HCT116 (cell line): ENCODE measurements at regions not wholly inside any gene's neighbourhood (a gene's known extent, or its start where the extent isn't known, plus 50 kb on each side); places are given as distances from the start of the nearest gene placed in this dataset.

Source experiments
- ATAC-seq: fragments of 200-7000 bp; cut with Tn5 transposase; 2 replicates; pipeline ENCODE4 v1.9.1; 2020; ENCODE audit warnings: mild to moderate bottlenecking, moderate library complexity
- BruUV-seq: library from RNA; stranded (reverse); fragments of 400-500 nt; replicated peaks from 2 replicates; lab custom pipeline; 2021; lab: Mats Ljungman, UMichigan
- CTCF ChIA-PET: fragments of 300-600 bp; sonication (Branson Sonifier 250); formaldehyde crosslinking; loops from one replicate; lab custom pipeline; 2021; ENCODE audit warnings: antibody characterized with exemption; lab: Charles Lee
- POLR2A ChIA-PET: fragments of 300-600, 350-600 bp; sonication (Branson Sonifier 250); formaldehyde crosslinking; loops from one replicate; lab custom pipeline; 2021; ENCODE audit warnings: antibody characterized with exemption; lab: Charles Lee
- RAD21 ChIA-PET, 2 experiments: fragments of 300-600 bp; sonication (Branson Sonifier 250); formaldehyde crosslinking; loops; one replicate each; lab custom pipeline; 2023; ENCODE audit warnings: low total read pairs in 2 of 2; ENCODE audit not compliant: uncharacterized antibody in 2 of 2, unreplicated experiment in 2 of 2, low non-redundant PET in 1 of 2; lab: Charles Lee
- DNase-seq: peaks from one replicate; pipeline ENCODE4 v3.0.0-alpha.2; 2010; ENCODE audit warnings: low read depth, low spot score
- H2AFZ ChIP-seq: fragments of 200-600 bp; shearing (Covaris generic), sonication (generic); 2 replicates; pipeline ENCODE4 v1.6.1; 2017; ENCODE audit warnings: low read depth, mixed run types, mixed read lengths, antibody characterized with exemption, low read length; ENCODE audit not compliant: poor library complexity, severe bottlenecking
- H3K27ac ChIP-seq: 2 replicates; pipeline ENCODE4 v1.5.1; 2012; ENCODE audit warnings: low read depth, low read length
- H3K27me3 ChIP-seq: fragments of 200-600 bp; sonication (generic); 2 replicates; pipeline ENCODE4 v1.6.1; 2016; ENCODE audit warnings: mixed run types, low read length, mixed read lengths; ENCODE audit not compliant: insufficient read depth
- H3K36me3 ChIP-seq, 2 experiments: fragments of 200-500 bp in 1 of 2; fragments of 200-600 bp in 1 of 2; sonication (Bioruptor generic) in 1 of 2; sonication (generic) in 1 of 2; 2 replicates each; pipeline versions ENCODE4 v1.5.1 to v1.6.1; 2014 to 2016; ENCODE audit warnings: low read length in 2 of 2, inconsistent platforms in 1 of 2, mixed read lengths in 1 of 2, mixed run types in 1 of 2; ENCODE audit not compliant: insufficient read depth in 2 of 2, control insufficient read depth in 1 of 2
- H3K4me1 ChIP-seq, 2 experiments: fragments of 200-600 bp in 1 of 2; sonication (generic) in 1 of 2; 2 replicates each; pipeline versions ENCODE4 v1.5.1 to v1.6.1; 2012 to 2017; ENCODE audit warnings: low read length in 2 of 2, inconsistent platforms in 1 of 2, mild to moderate bottlenecking in 1 of 2, mixed read lengths in 1 of 2, mixed run types in 1 of 2, moderate library complexity in 1 of 2; ENCODE audit not compliant: insufficient read depth in 2 of 2, control insufficient read depth in 1 of 2
- H3K4me2 ChIP-seq: fragments of 200-600 bp; sonication (generic); 2 replicates; pipeline ENCODE4 v1.6.1; 2017; ENCODE audit warnings: mixed run types, low read length, mixed read lengths
- H3K4me3 ChIP-seq, 2 experiments: fragments of 200-600 bp in 1 of 2; sonication (generic) in 1 of 2; replicated peaks in 1 of 2; 2 replicates each; pipeline ENCODE4 v1.5.1; 2011 to 2016; ENCODE audit warnings: low read length in 2 of 2, control low read depth in 1 of 2, low read depth in 1 of 2, mild to moderate bottlenecking in 1 of 2, mixed read lengths in 1 of 2, mixed run types in 1 of 2
- H3K79me2 ChIP-seq: fragments of 200-600 bp; sonication (generic); 2 replicates; pipeline ENCODE4 v1.6.1; 2017; ENCODE audit warnings: mild to moderate bottlenecking, mixed run types, low read length, moderate library complexity, mixed read lengths; ENCODE audit not compliant: insufficient read depth
- H3K9ac ChIP-seq: fragments of 200-600 bp; sonication (generic); 2 replicates; pipeline ENCODE4 v1.6.1; 2016; ENCODE audit warnings: low read length, mixed read lengths
- H3K9me2 ChIP-seq: fragments of 200-600 bp; sonication (generic), shearing (Covaris generic); 2 replicates; pipeline ENCODE4 v1.6.1; 2017; ENCODE audit warnings: mixed run types, mild to moderate bottlenecking, moderate library complexity; ENCODE audit not compliant: insufficient read depth
- H3K9me3 ChIP-seq, 2 experiments: fragments of 200-500 bp in 1 of 2; fragments of 200-600 bp in 1 of 2; sonication (Bioruptor generic) in 1 of 2; sonication (generic) in 1 of 2; 2 replicates each; pipeline ENCODE4 v1.6.1; 2014 to 2017; ENCODE audit warnings: low read length in 2 of 2, mixed read lengths in 2 of 2, inconsistent platforms in 1 of 2, low read depth in 1 of 2, mild to moderate bottlenecking in 1 of 2, mixed run types in 1 of 2, moderate library complexity in 1 of 2; ENCODE audit not compliant: control insufficient read depth in 1 of 2, insufficient read depth in 1 of 2
- H4K20me1 ChIP-seq: fragments of 200-600 bp; sonication (generic), shearing (Covaris generic); 2 replicates; pipeline ENCODE4 v1.6.1; 2017; ENCODE audit warnings: mixed run types, mild to moderate bottlenecking, moderate library complexity; ENCODE audit not compliant: insufficient read depth
- CBX3 ChIP-seq: IDR thresholded peaks from 2 replicates; pipeline ENCODE4 v1.6.1; 2012; ENCODE audit warnings: low read depth
- CEBPB ChIP-seq: IDR thresholded peaks from 2 replicates; pipeline ENCODE4 v1.6.1; 2012; ENCODE audit warnings: low read depth
- EGR1 ChIP-seq: IDR thresholded peaks from 2 replicates; pipeline ENCODE4 v1.6.1; 2012; ENCODE audit warnings: low read depth
- ELF1 ChIP-seq: IDR thresholded peaks from 2 replicates; pipeline ENCODE4 v1.6.1; 2012; ENCODE audit warnings: low read depth, borderline replicate concordance
- EZH2 ChIP-seq: fragments of 200-600 bp; sonication (generic); IDR thresholded peaks from 2 replicates; pipeline ENCODE4 v1.6.1; 2017; ENCODE audit warnings: antibody characterized with exemption, mixed run types
- EZH2phosphoT487 ChIP-seq: fragments of 200-600 bp; IDR thresholded peaks from 2 replicates; pipeline ENCODE4 v1.6.1; 2018; ENCODE audit warnings: antibody characterized with exemption, borderline replicate concordance
- FOSL1 ChIP-seq: IDR thresholded peaks from 2 replicates; pipeline ENCODE4 v1.6.1; 2012; ENCODE audit warnings: low read depth
- JUND ChIP-seq: IDR thresholded peaks from 2 replicates; pipeline ENCODE4 v1.6.1; 2012
- POLR2A ChIP-seq: IDR thresholded peaks from 2 replicates; pipeline ENCODE4 v1.7.0; 2011; ENCODE audit warnings: borderline replicate concordance; ENCODE audit not compliant: insufficient read depth, insufficient read length; ENCODE audit errors: extremely low read depth
- POLR2AphosphoS5 ChIP-seq: IDR thresholded peaks from 2 replicates; pipeline ENCODE4 v1.6.1; 2011; ENCODE audit warnings: mild to moderate bottlenecking, low read depth, low read length, moderate library complexity
- RAD21 ChIP-seq: IDR thresholded peaks from 2 replicates; pipeline ENCODE4 v1.6.1; 2012; ENCODE audit warnings: low read depth, mild to moderate bottlenecking
- SIN3A ChIP-seq: IDR thresholded peaks from 2 replicates; pipeline ENCODE4 v1.6.1; 2012; ENCODE audit warnings: low read depth
- SP1 ChIP-seq: IDR thresholded peaks from 2 replicates; pipeline ENCODE4 v1.6.1; 2012; ENCODE audit warnings: low read depth
- SRF ChIP-seq: IDR thresholded peaks from 2 replicates; pipeline ENCODE4 v1.6.1; 2012; ENCODE audit warnings: low read depth
- ZFX ChIP-seq: fragments of 450-650 bp; IDR thresholded peaks from 2 replicates; pipeline ENCODE4 v1.6.1; 2017
- ZNF274 ChIP-seq: fragments of 200-500 bp; sonication (Bioruptor generic); IDR thresholded peaks from 2 replicates; pipeline ENCODE4 v1.6.1; 2014; ENCODE audit warnings: mild to moderate bottlenecking, low read depth, low read length, inconsistent platforms
- intact Hi-C: fragments of 100-400 bp; cut with micrococcal nuclease; formaldehyde crosslinking; loops from 2 replicates; pipeline ENCODE4 v1.10.0; 2022
- TF ChIP-seq, protein P1 (sequence below), 3 experiments: fragments of 200-600 bp in 1 of 3; sonication (generic) in 1 of 3; IDR thresholded peaks in 2 of 3; conservative IDR thresholded peaks in 1 of 3; 2 replicates each; pipeline ENCODE4 v1.5.1; 2012 to 2017; ENCODE audit warnings: low read depth in 2 of 3, low read length in 2 of 3, antibody characterized with exemption in 1 of 3, borderline replicate concordance in 1 of 3, control low read depth in 1 of 3, mild to moderate bottlenecking in 1 of 3, mixed read lengths in 1 of 3, mixed run types in 1 of 3, moderate library complexity in 1 of 3; ENCODE audit not compliant: insufficient read depth in 1 of 3
- TF ChIP-seq, protein P2 (sequence below): IDR thresholded peaks from 2 replicates; pipeline ENCODE4 v1.6.1; 2011; ENCODE audit warnings: mild to moderate bottlenecking, low read length, moderate library complexity; ENCODE audit not compliant: insufficient replicate concordance; ENCODE audit errors: extremely low read depth
- TF ChIP-seq, protein P3 (sequence below): IDR thresholded peaks from 2 replicates; pipeline ENCODE4 v1.6.1; 2012
- TF ChIP-seq, protein P4 (sequence below): IDR thresholded peaks from 2 replicates; pipeline ENCODE4 v1.6.1; 2012; ENCODE audit warnings: low read depth

DNA sequence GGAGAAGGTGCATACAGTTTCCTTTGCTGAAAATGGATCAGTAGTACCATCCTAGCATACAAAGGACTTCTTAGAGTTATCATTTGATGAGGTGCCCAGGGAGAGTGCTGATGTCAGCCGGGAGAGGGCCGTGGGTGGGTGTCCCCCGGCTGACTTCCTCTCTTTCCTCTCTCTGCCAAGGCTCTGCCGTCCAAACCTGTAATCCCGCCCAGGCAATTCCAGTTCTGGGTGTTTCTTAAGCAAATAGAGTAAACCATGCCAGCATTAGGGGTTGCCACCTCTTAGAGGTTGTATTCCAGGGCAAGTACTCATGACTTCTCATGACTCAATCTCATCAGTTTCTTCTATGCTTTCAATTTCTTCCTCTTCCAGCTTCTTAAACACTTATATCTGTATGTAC lies 117.2 kb downstream of the GATA6 start:
- no peaks in the 10 kb centered on the region for H4K20me1 ChIP-seq

More for the DNA sequence above, 117.2 kb downstream of the GATA6 start:
- no peak overlapping the region for H3K27ac ChIP-seq
- no peaks in the 10 kb centered on the region for H3K9me3 ChIP-seq
- no peaks in the 10 kb centered on the region for H3K9me2 ChIP-seq
- no peak overlapping the region for H3K4me3 ChIP-seq
- CTCF ChIA-PET: no interaction called here
- H3K79me2 ChIP-seq: no peaks in the 10 kb centered on the region
- H3K36me3 ChIP-seq: no peaks in the 10 kb centered on the region
- RAD21 ChIA-PET: no interaction called here
- H2AFZ ChIP-seq: no peak overlapping the region
- no TSS peak for BruUV-seq
- ATAC-seq: no peak
- intact Hi-C loops: no loop called here
- TF ChIP-seq SP1: no peak
- no peak for TF ChIP-seq ELF1
- TF ChIP-seq, protein P1, sequence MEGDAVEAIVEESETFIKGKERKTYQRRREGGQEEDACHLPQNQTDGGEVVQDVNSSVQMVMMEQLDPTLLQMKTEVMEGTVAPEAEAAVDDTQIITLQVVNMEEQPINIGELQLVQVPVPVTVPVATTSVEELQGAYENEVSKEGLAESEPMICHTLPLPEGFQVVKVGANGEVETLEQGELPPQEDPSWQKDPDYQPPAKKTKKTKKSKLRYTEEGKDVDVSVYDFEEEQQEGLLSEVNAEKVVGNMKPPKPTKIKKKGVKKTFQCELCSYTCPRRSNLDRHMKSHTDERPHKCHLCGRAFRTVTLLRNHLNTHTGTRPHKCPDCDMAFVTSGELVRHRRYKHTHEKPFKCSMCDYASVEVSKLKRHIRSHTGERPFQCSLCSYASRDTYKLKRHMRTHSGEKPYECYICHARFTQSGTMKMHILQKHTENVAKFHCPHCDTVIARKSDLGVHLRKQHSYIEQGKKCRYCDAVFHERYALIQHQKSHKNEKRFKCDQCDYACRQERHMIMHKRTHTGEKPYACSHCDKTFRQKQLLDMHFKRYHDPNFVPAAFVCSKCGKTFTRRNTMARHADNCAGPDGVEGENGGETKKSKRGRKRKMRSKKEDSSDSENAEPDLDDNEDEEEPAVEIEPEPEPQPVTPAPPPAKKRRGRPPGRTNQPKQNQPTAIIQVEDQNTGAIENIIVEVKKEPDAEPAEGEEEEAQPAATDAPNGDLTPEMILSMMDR (IDR thresholded peaks at IDR 0.05 in 2 of 3, conservative IDR thresholded peaks at IDR 0.05 in 1 of 3; ENCODE audit: borderline replicate concordance in 1 of 3, insufficient read depth in 1 of 3, low read depth in 2 of 3, low read length in 2 of 3): no peak
- TF ChIP-seq ZNF274: no peak
- TF ChIP-seq, protein P2, sequence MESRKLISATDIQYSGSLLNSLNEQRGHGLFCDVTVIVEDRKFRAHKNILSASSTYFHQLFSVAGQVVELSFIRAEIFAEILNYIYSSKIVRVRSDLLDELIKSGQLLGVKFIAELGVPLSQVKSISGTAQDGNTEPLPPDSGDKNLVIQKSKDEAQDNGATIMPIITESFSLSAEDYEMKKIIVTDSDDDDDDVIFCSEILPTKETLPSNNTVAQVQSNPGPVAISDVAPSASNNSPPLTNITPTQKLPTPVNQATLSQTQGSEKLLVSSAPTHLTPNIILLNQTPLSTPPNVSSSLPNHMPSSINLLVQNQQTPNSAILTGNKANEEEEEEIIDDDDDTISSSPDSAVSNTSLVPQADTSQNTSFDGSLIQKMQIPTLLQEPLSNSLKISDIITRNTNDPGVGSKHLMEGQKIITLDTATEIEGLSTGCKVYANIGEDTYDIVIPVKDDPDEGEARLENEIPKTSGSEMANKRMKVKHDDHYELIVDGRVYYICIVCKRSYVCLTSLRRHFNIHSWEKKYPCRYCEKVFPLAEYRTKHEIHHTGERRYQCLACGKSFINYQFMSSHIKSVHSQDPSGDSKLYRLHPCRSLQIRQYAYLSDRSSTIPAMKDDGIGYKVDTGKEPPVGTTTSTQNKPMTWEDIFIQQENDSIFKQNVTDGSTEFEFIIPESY: no peak
- no peak for TF ChIP-seq EGR1
- TF ChIP-seq, protein P3, sequence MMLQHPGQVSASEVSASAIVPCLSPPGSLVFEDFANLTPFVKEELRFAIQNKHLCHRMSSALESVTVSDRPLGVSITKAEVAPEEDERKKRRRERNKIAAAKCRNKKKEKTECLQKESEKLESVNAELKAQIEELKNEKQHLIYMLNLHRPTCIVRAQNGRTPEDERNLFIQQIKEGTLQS: no peak
- no peak for TF ChIP-seq ZFX
- TF ChIP-seq SRF: no peak
- TF ChIP-seq, protein P4, sequence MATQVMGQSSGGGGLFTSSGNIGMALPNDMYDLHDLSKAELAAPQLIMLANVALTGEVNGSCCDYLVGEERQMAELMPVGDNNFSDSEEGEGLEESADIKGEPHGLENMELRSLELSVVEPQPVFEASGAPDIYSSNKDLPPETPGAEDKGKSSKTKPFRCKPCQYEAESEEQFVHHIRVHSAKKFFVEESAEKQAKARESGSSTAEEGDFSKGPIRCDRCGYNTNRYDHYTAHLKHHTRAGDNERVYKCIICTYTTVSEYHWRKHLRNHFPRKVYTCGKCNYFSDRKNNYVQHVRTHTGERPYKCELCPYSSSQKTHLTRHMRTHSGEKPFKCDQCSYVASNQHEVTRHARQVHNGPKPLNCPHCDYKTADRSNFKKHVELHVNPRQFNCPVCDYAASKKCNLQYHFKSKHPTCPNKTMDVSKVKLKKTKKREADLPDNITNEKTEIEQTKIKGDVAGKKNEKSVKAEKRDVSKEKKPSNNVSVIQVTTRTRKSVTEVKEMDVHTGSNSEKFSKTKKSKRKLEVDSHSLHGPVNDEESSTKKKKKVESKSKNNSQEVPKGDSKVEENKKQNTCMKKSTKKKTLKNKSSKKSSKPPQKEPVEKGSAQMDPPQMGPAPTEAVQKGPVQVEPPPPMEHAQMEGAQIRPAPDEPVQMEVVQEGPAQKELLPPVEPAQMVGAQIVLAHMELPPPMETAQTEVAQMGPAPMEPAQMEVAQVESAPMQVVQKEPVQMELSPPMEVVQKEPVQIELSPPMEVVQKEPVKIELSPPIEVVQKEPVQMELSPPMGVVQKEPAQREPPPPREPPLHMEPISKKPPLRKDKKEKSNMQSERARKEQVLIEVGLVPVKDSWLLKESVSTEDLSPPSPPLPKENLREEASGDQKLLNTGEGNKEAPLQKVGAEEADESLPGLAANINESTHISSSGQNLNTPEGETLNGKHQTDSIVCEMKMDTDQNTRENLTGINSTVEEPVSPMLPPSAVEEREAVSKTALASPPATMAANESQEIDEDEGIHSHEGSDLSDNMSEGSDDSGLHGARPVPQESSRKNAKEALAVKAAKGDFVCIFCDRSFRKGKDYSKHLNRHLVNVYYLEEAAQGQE: no peak
- no peak for TF ChIP-seq CEBPB
- TF ChIP-seq POLR2A: no peak
- TF ChIP-seq FOSL1: no peak
- TF ChIP-seq SIN3A: no peak
- no peak for TF ChIP-seq CBX3
- no peak for TF ChIP-seq JUND
- no peak for TF ChIP-seq POLR2AphosphoS5
- TF ChIP-seq RAD21: no peak
- no peak for TF ChIP-seq EZH2phosphoT487
- no peak for TF ChIP-seq EZH2
- H3K4me1 ChIP-seq: peaks cover 9 to 18% of the 10 kb centered on the region in 2 experiments; a peak in 3 of 4 replicates
- H3K27me3 ChIP-seq: no peaks in the 10 kb centered on the region
- POLR2A ChIA-PET: no interaction called here
- H3K9ac ChIP-seq: no peak overlapping the region
- no peak for DNase-seq
- no peak overlapping the region for H3K4me2 ChIP-seq
